HEK293 (cell line): ENCODE measurements at regions not wholly inside any gene's neighbourhood (a gene's known extent, or its start where the extent isn't known, plus 50 kb on each side); places are given as distances from the start of the nearest gene placed in this dataset.

ENCODE experiments used
- REPIN1 ChIP-seq: fragments of 450-650 bp; formaldehyde crosslinking; IDR thresholded peaks from 2 replicates; pipeline ENCODE4 v1.5.1; 2017; ENCODE audit warnings: missing biosample characterization, missing genetic modification characterization, low read depth
- YY1 ChIP-seq: fragments of 450-650 bp; formaldehyde crosslinking; IDR thresholded peaks from 2 replicates; pipeline ENCODE4 v1.5.1; 2018; ENCODE audit warnings: missing biosample characterization, missing genetic modification characterization
- ZBTB1 ChIP-seq: fragments of 450-650 bp; formaldehyde crosslinking; IDR thresholded peaks from 2 replicates; pipeline ENCODE4 v1.5.1; 2016; ENCODE audit warnings: missing biosample characterization, missing genetic modification characterization
- ZNF324 ChIP-seq: fragments of 450-650 bp; formaldehyde crosslinking; IDR thresholded peaks from 2 replicates; pipeline ENCODE4 v1.5.1; 2016; ENCODE audit warnings: missing biosample characterization, missing genetic modification characterization
- ZNF354C ChIP-seq: fragments of 450-650 bp; formaldehyde crosslinking; IDR thresholded peaks from 2 replicates; pipeline ENCODE4 v1.5.1; 2016; ENCODE audit warnings: missing biosample characterization, missing genetic modification characterization, low read depth, borderline replicate concordance
- TF ChIP-seq, protein P1 (sequence below): fragments of 450-650 bp; formaldehyde crosslinking; IDR thresholded peaks from 2 replicates; pipeline ENCODE4 v1.5.1; 2016; ENCODE audit warnings: missing biosample characterization, missing genetic modification characterization
- TF ChIP-seq, protein P2 (sequence below): fragments of 450-650 bp; formaldehyde crosslinking; IDR thresholded peaks from 2 replicates; pipeline ENCODE4 v1.5.1; 2016; ENCODE audit warnings: missing biosample characterization, missing genetic modification characterization
- TF ChIP-seq, protein P3 (sequence below): fragments of 450-650 bp; formaldehyde crosslinking; IDR thresholded peaks from 2 replicates; pipeline ENCODE4 v1.5.1; 2016; ENCODE audit warnings: missing biosample characterization, missing genetic modification characterization
- TF ChIP-seq, protein P4 (sequence below): fragments of 450-650 bp; formaldehyde crosslinking; IDR thresholded peaks from 2 replicates; pipeline ENCODE4 v1.5.1; 2017; ENCODE audit warnings: missing biosample characterization, missing genetic modification characterization

DNA sequence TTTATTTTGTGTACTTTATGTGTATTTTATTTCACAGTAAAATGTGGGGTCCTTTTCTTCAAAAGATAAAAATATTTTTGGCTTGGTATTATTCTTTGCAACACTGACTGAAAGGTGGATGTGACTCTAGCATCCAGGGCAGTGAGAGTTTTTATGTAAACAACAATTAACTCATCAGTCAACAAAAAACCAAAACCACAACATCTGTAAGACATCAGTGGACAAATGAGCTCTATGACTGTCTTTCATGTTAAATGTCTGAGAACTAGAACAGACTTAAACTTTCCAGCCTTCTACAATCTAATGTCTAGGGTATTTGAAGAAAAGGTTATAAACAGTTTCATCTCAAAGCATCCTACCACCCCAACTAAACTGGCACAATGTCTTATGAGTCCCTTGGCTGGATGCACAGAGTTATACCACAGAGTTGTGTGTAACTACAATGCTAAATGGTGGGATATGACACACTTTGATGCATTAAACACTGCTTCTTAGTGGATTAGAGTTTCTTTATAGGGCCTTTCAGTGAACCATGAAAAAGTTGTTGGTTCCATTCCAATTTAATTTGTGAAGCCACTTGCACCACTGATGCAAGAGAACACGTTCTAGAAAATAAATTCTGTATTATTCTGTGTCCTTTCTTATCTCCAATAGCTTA is 544.2 kb upstream of the KLF12 start:
- TF ChIP-seq ZNF354C: no peak
- TF ChIP-seq, protein P1, sequence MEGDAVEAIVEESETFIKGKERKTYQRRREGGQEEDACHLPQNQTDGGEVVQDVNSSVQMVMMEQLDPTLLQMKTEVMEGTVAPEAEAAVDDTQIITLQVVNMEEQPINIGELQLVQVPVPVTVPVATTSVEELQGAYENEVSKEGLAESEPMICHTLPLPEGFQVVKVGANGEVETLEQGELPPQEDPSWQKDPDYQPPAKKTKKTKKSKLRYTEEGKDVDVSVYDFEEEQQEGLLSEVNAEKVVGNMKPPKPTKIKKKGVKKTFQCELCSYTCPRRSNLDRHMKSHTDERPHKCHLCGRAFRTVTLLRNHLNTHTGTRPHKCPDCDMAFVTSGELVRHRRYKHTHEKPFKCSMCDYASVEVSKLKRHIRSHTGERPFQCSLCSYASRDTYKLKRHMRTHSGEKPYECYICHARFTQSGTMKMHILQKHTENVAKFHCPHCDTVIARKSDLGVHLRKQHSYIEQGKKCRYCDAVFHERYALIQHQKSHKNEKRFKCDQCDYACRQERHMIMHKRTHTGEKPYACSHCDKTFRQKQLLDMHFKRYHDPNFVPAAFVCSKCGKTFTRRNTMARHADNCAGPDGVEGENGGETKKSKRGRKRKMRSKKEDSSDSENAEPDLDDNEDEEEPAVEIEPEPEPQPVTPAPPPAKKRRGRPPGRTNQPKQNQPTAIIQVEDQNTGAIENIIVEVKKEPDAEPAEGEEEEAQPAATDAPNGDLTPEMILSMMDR: no peak
- TF ChIP-seq ZNF324 (tag by site-specific recombination): no peak
- TF ChIP-seq YY1 (tag by site-specific recombination): no peak
- no peak for TF ChIP-seq REPIN1
- TF ChIP-seq, protein P2, sequence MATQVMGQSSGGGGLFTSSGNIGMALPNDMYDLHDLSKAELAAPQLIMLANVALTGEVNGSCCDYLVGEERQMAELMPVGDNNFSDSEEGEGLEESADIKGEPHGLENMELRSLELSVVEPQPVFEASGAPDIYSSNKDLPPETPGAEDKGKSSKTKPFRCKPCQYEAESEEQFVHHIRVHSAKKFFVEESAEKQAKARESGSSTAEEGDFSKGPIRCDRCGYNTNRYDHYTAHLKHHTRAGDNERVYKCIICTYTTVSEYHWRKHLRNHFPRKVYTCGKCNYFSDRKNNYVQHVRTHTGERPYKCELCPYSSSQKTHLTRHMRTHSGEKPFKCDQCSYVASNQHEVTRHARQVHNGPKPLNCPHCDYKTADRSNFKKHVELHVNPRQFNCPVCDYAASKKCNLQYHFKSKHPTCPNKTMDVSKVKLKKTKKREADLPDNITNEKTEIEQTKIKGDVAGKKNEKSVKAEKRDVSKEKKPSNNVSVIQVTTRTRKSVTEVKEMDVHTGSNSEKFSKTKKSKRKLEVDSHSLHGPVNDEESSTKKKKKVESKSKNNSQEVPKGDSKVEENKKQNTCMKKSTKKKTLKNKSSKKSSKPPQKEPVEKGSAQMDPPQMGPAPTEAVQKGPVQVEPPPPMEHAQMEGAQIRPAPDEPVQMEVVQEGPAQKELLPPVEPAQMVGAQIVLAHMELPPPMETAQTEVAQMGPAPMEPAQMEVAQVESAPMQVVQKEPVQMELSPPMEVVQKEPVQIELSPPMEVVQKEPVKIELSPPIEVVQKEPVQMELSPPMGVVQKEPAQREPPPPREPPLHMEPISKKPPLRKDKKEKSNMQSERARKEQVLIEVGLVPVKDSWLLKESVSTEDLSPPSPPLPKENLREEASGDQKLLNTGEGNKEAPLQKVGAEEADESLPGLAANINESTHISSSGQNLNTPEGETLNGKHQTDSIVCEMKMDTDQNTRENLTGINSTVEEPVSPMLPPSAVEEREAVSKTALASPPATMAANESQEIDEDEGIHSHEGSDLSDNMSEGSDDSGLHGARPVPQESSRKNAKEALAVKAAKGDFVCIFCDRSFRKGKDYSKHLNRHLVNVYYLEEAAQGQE (tag by site-specific recombination): no peak
- TF ChIP-seq, protein P3, sequence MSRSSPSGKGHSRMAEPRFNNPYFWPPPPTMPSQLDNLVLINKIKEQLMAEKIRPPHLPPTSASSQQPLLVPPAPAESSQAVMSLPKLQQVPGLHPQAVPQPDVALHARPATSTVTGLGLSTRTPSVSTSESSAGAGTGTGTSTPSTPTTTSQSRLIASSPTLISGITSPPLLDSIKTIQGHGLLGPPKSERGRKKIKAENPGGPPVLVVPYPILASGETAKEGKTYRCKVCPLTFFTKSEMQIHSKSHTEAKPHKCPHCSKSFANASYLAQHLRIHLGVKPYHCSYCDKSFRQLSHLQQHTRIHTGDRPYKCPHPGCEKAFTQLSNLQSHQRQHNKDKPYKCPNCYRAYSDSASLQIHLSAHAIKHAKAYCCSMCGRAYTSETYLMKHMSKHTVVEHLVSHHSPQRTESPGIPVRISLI: no peak
- TF ChIP-seq ZBTB1 (tag by site-specific recombination): no peak
- TF ChIP-seq, protein P4, sequence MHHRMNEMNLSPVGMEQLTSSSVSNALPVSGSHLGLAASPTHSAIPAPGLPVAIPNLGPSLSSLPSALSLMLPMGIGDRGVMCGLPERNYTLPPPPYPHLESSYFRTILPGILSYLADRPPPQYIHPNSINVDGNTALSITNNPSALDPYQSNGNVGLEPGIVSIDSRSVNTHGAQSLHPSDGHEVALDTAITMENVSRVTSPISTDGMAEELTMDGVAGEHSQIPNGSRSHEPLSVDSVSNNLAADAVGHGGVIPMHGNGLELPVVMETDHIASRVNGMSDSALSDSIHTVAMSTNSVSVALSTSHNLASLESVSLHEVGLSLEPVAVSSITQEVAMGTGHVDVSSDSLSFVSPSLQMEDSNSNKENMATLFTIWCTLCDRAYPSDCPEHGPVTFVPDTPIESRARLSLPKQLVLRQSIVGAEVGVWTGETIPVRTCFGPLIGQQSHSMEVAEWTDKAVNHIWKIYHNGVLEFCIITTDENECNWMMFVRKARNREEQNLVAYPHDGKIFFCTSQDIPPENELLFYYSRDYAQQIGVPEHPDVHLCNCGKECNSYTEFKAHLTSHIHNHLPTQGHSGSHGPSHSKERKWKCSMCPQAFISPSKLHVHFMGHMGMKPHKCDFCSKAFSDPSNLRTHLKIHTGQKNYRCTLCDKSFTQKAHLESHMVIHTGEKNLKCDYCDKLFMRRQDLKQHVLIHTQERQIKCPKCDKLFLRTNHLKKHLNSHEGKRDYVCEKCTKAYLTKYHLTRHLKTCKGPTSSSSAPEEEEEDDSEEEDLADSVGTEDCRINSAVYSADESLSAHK: no peak
